Omental fat pad (tissue), 3 donors: ENCODE measurements at regions not wholly inside any gene's neighbourhood (a gene's known extent, or its start where the extent isn't known, plus 50 kb on each side); places are given as distances from the start of the nearest gene placed in this dataset.

ENCODE experiments used
- ATAC-seq: fragments of 150-250 bp; one replicate; pipeline ENCODE4 v1.9.1; 2016; ENCODE audit warnings: mild to moderate bottlenecking, moderate library complexity; ENCODE audit not compliant: low FRiP score
- DNase-seq: peaks from one replicate; pipeline ENCODE4 v3.0.0-alpha.2; 2019; ENCODE audit warnings: low spot score
- CTCF ChIP-seq, 3 donors: fragments of 450-650 bp; IDR thresholded peaks; one replicate each; pipeline ENCODE4 v1.5.1; 2016 to 2017; ENCODE audit warnings: antibody characterized with exemption in 3 of 3, mild to moderate bottlenecking in 3 of 3, moderate library complexity in 2 of 3

- DNase-seq: no peak
- ATAC-seq: no peak
- no peak for TF ChIP-seq CTCF (IDR thresholded peaks at IDR 0.05)
These were observed 309.2 kb upstream of the SHH start for GRCh38 chr7:156121434-156121833.

GRCh38 chr7:156120552-156120951 lies 308.3 kb upstream of the SHH start:
- ATAC-seq (no peak), DNase-seq (no peak)
- TF ChIP-seq CTCF (IDR thresholded peaks at IDR 0.05): no peak

- TF ChIP-seq CTCF (IDR thresholded peaks at IDR 0.05): no peak
These were observed 307.5 kb upstream of the SHH start for GRCh38 chr7:156119771-156120170.

GRCh38 chr7:156118248-156118645 lies 306.0 kb upstream of the SHH start:
- no peak for TF ChIP-seq CTCF (IDR thresholded peaks at IDR 0.05)
- no peak for ATAC-seq
- no peak for DNase-seq

More at GRCh38 chr7:156119771-156120170, 307.5 kb upstream of the SHH start:
- ATAC-seq: no peak
- DNase-seq: no peak

GRCh38 chr7:156117542-156118247 lies 305.4 kb upstream of the SHH start:
- ATAC-seq (no peak), DNase-seq (no peak)
- no peak for TF ChIP-seq CTCF (IDR thresholded peaks at IDR 0.05)

- no peak for DNase-seq
- ATAC-seq: no peak
- no peak for TF ChIP-seq CTCF (IDR thresholded peaks at IDR 0.05)
These were observed 304.4 kb upstream of the SHH start for GRCh38 chr7:156116514-156117215.

GRCh38 chr7:156115582-156115981 lies 303.3 kb upstream of the SHH start:
- ATAC-seq (no peak), DNase-seq (no peak)
- TF ChIP-seq CTCF (IDR thresholded peaks at IDR 0.05): no peak
